HepG2 (cell line): ENCODE measurements at regions not wholly inside any gene's neighbourhood (a gene's known extent, or its start where the extent isn't known, plus 50 kb on each side); places are given as distances from the start of the nearest gene placed in this dataset.

Experiments
- ATF2 ChIP-seq: sonication (generic); formaldehyde crosslinking; IDR thresholded peaks from 2 replicates; pipeline ENCODE4 v1.4.0; 2020; ENCODE audit warnings: missing genetic modification reagents
- ZNF281 ChIP-seq: sonication (generic); formaldehyde crosslinking; IDR thresholded peaks from 2 replicates; pipeline ENCODE4 v1.4.0; 2020; ENCODE audit warnings: missing genetic modification reagents, borderline replicate concordance

- TF ChIP-seq ZNF281 (CRISPR knock-in tag): no peak
- TF ChIP-seq ATF2: no peak
These were observed 311.5 kb upstream of the PTGER4 start for GRCh38 chr5:40368200-40368599.
